HL-60/S4 (cell line): ENCODE measurements at regions not wholly inside any gene's neighbourhood (a gene's known extent, or its start where the extent isn't known, plus 50 kb on each side); places are given as distances from the start of the nearest gene placed in this dataset.

Source experiments
- in situ Hi-C: fragments of 300-500 bp; cut with MboI; formaldehyde crosslinking; loops from 2 replicates; pipeline ENCODE4 v1.14.3; 2022; ENCODE audit warnings: low sequenced_read_pairs

GRCh38 chr7:12741951-12742575, 54.6 kb downstream of the ARL4A start:
- in situ Hi-C loops: no loop called here

- in situ Hi-C loops: no loop called here
These were observed 58.8 kb downstream of the ARL4A start for GRCh38 chr7:12746211-12746610.

GRCh38 chr7:12747687-12748306, 60.4 kb downstream of the ARL4A start:
- in situ Hi-C loops: no loop called here

- in situ Hi-C loops: no loop called here
These were observed 61.6 kb downstream of the ARL4A start for GRCh38 chr7:12749069-12749468.

- in situ Hi-C loops: no loop called here
These were observed 62.3 kb downstream of the ARL4A start for GRCh38 chr7:12749746-12750145.

GRCh38 chr7:12751764-12752163, 64.3 kb downstream of the ARL4A start:
- in situ Hi-C loops: no loop called here

GRCh38 chr7:12754179-12754578, 66.7 kb downstream of the ARL4A start:
- in situ Hi-C loops: no loop called here

- in situ Hi-C loops: no loop called here
These were observed 69.4 kb downstream of the ARL4A start for GRCh38 chr7:12756821-12757220.

GRCh38 chr7:12757443-12757842, 70.0 kb downstream of the ARL4A start:
- in situ Hi-C loops: no loop called here

- in situ Hi-C loops: no loop called here
These were observed 71.7 kb downstream of the ARL4A start for GRCh38 chr7:12759151-12759550.

GRCh38 chr7:12761111-12761510, 73.7 kb downstream of the ARL4A start:
- in situ Hi-C loops: no loop called here

- in situ Hi-C loops: no loop called here
These were observed 74.3 kb downstream of the ARL4A start for GRCh38 chr7:12761691-12762090.

GRCh38 chr7:12764458-12764891, 77.0 kb downstream of the ARL4A start:
- in situ Hi-C loops: no loop called here

- in situ Hi-C loops: no loop called here
These were observed 78.1 kb downstream of the ARL4A start for GRCh38 chr7:12765431-12766100.

GRCh38 chr7:12766416-12766815, 79.0 kb downstream of the ARL4A start:
- in situ Hi-C loops: no loop called here

- in situ Hi-C loops: no loop called here
These were observed 81.5 kb downstream of the ARL4A start for GRCh38 chr7:12768948-12769347.

- in situ Hi-C loops: no loop called here
These were observed 82.0 kb downstream of the ARL4A start for GRCh38 chr7:12769444-12769843.

GRCh38 chr7:12770227-12770975, 83.0 kb downstream of the ARL4A start:
- in situ Hi-C loops: no loop called here

GRCh38 chr7:12771378-12771877, 84.0 kb downstream of the ARL4A start:
- in situ Hi-C loops: no loop called here

- in situ Hi-C loops: no loop called here
These were observed 85.3 kb downstream of the ARL4A start for GRCh38 chr7:12772768-12773167.

- in situ Hi-C loops: no loop called here
These were observed 89.8 kb downstream of the ARL4A start for GRCh38 chr7:12777257-12777656.
